HG03378 (cell line): ENCODE measurements at regions not wholly inside any gene's neighbourhood (a gene's known extent, or its start where the extent isn't known, plus 50 kb on each side); places are given as distances from the start of the nearest gene placed in this dataset.
"Not testable (repeated sequence)": the region's sequence is repeated elsewhere in the genome, so short reads cannot be mapped to it uniquely, and the experiment has no call there.

Source experiments
- ATAC-seq: cut with Tn5 transposase; IDR thresholded peaks from one replicate; pipeline ENCODE4 v1.9.1; 2021; ENCODE audit warnings: mild to moderate bottlenecking, moderate library complexity; ENCODE audit not compliant: unreplicated experiment

GRCh38 chr6:105745464-105746129 lies 340.5 kb upstream of the PRDM1 start:
- ATAC-seq, result no peak

GRCh38 chr6:105744815-105745214 lies 341.3 kb upstream of the PRDM1 start:
- no peak for ATAC-seq

GRCh38 chr6:105740946-105741645 lies 338.2 kb upstream of the PREP start:
- no peak for ATAC-seq

- no peak for ATAC-seq
Observed at GRCh38 chr6:105739764-105740163, 336.9 kb upstream of the PREP start.

GRCh38 chr6:105733556-105734162 lies 330.8 kb upstream of the PREP start:
- no peak for ATAC-seq

GRCh38 chr6:105728995-105729394 lies 326.1 kb upstream of the PREP start:
- no peak for ATAC-seq

GRCh38 chr6:105726902-105727655 lies 324.2 kb upstream of the PREP start:
- no peak for ATAC-seq

- no peak for ATAC-seq
Observed at GRCh38 chr6:105714846-105715245, 312.0 kb upstream of the PREP start.

- ATAC-seq, result no peak
Observed at GRCh38 chr6:105713474-105714118, 310.7 kb upstream of the PREP start.

- no peak for ATAC-seq
Observed at GRCh38 chr6:105711216-105711615, 308.3 kb upstream of the PREP start.

GRCh38 chr6:105705608-105706007 lies 302.7 kb upstream of the PREP start:
- ATAC-seq, result no peak

GRCh38 chr6:105695461-105695860 lies 292.6 kb upstream of the PREP start:
- no peak for ATAC-seq

- no peak for ATAC-seq
Observed at GRCh38 chr6:105692613-105693215, 289.8 kb upstream of the PREP start.

GRCh38 chr6:105691971-105692370 lies 289.1 kb upstream of the PREP start:
- ATAC-seq, result no peak

GRCh38 chr6:105691081-105691480 lies 288.2 kb upstream of the PREP start:
- ATAC-seq, result no peak

GRCh38 chr6:105688573-105688972 lies 285.7 kb upstream of the PREP start:
- ATAC-seq, result no peak

- not testable (repeated sequence) for ATAC-seq
Observed at GRCh38 chr6:105686793-105687192, 283.9 kb upstream of the PREP start.

GRCh38 chr6:105681061-105681460 lies 278.2 kb upstream of the PREP start:
- ATAC-seq, result no peak

- ATAC-seq, result no peak
Observed at GRCh38 chr6:105680131-105680530, 277.2 kb upstream of the PREP start.

- no peak for ATAC-seq
Observed at GRCh38 chr6:105678516-105678915, 275.6 kb upstream of the PREP start.
